ENCODE measurements at regions not wholly inside any gene's neighbourhood (a gene's known extent, or its start where the extent isn't known, plus 50 kb on each side); places are given as distances from the start of the nearest gene placed in this dataset.

- TF ChIP-seq CTCF (IDR thresholded peaks at IDR 0.05; ENCODE audit: poor library complexity) = no peak
- TF ChIP-seq EZH2 (IDR thresholded peaks at IDR 0.05; ENCODE audit: borderline replicate concordance) = no peak
Measured at GRCh38 chr7:17699696-17700095, 240.6 kb downstream of the SNX13 start.
